Vagina (tissue), 2 donors: ENCODE measurements at regions not wholly inside any gene's neighbourhood (a gene's known extent, or its start where the extent isn't known, plus 50 kb on each side); places are given as distances from the start of the nearest gene placed in this dataset.
"Not testable (repeated sequence)": the region's sequence is repeated elsewhere in the genome, so short reads cannot be mapped to it uniquely, and the experiment has no call there.

Experiments used
- DNase-seq, 2 donors: peaks; one replicate each; pipeline ENCODE4 v3.0.0-alpha.2; 2017; ENCODE audit errors: extremely low spot score in 2 of 2
- H3K27ac ChIP-seq: fragments of 200-600 bp; sonication (generic); one replicate; pipeline ENCODE4 v1.5.1; 2019
- H3K27me3 ChIP-seq: fragments of 200-600 bp; sonication (generic); one replicate; pipeline ENCODE4 v1.5.1; 2019
- H3K36me3 ChIP-seq, 2 donors: fragments of 200-600 bp; sonication (generic); one replicate each; pipeline ENCODE4 v1.5.1; 2017 to 2019
- H3K4me1 ChIP-seq: fragments of 200-600 bp; sonication (generic); one replicate; pipeline ENCODE4 v1.5.1; 2019
- H3K4me3 ChIP-seq, 2 donors: fragments of 200-600 bp; sonication (generic); 1 replicate in 1 of 2; 2 replicates in 1 of 2; pipeline ENCODE4 v1.5.1; 2016 to 2019
- H3K9me3 ChIP-seq: fragments of 200-600 bp; sonication (generic); one replicate; pipeline ENCODE4 v1.5.1; 2019
- intact Hi-C: fragments of 100-400 bp; cut with DNase I; formaldehyde crosslinking; loops from one replicate; pipeline ENCODE4 v1.15.1; 2023

GRCh38 chr7:149930374-149931068 lies 56.8 kb downstream of the ATP6V0E2 start:
- H3K27me3 ChIP-seq, H3K4me3 ChIP-seq, H3K9me3 ChIP-seq, H3K27ac ChIP-seq, intact Hi-C loops, H3K4me1 ChIP-seq, DNase-seq, H3K36me3 ChIP-seq: not testable (repeated sequence)

DNA sequence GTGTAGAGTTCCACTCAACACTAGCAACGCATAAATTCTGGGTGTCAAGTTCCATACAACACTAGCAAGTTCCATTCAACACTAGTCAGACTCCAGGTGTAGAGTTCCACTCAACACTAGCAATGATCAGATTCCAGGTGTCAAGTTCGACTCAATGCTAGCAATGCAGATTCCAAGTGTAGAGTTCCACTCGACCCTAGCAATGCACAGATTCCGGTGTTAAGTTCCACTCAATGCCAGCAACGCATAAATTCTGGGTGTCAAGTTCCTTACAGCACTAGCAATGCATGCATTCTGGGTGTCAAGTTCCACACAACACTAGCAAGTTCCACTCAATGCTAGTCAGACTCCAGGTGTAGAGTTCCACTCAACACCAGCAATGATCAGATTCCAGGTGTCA lies 60.0 kb downstream of the ATP6V0E2 start:
- H3K36me3 ChIP-seq, H3K27ac ChIP-seq, H3K27me3 ChIP-seq, H3K4me3 ChIP-seq, H3K4me1 ChIP-seq, H3K9me3 ChIP-seq, DNase-seq, intact Hi-C loops: not testable (repeated sequence)

DNA sequence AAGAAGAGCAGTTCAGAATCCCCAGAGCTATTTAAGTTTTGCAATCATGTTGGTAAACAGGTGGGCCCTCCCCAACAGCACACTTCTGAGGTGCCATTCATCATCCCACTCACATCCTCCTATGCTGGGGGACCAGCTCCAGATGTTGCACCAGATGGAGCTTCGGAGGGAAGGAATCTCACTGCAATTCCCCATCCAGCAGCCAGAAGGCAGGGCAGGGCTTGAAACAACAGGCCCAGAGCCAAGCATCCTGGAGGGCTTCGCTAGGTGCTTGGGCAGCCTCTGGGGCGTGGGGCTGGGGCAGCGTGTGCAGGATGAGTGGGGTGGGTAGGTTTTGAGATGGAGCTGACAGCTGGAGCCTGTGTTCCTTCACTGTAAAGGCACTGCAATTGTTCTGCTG lies 73.6 kb downstream of the ATP6V0E2 start:
- intact Hi-C loops, DNase-seq, H3K36me3 ChIP-seq: not testable (repeated sequence)

DNA sequence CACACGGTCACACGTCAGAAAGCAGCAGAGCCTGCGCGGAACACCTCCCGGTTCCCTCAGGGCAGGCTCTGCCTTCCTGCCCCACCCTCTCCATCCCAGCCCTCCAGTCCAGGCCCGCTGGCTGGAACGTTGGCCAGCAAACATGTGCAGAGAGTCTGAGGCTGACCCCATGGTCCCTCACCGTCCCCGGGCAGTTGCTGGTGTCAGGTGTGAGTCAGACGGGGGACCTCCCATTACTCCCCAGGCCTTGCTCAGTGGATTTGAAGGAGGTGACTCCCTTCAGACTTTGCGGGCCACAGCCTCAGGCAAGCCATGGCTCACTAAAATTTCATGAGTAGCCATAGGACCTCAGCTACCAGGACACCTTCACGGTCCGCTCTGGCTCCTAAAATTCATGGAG lies 74.7 kb downstream of the ATP6V0E2 start:
- H3K9me3 ChIP-seq, H3K4me1 ChIP-seq, H3K36me3 ChIP-seq, H3K27me3 ChIP-seq, H3K4me3 ChIP-seq, DNase-seq, H3K27ac ChIP-seq, intact Hi-C loops: not testable (repeated sequence)

More for the DNA sequence above, 73.6 kb downstream of the ATP6V0E2 start:
- H3K4me3 ChIP-seq, H3K27ac ChIP-seq, H3K9me3 ChIP-seq, H3K27me3 ChIP-seq, H3K4me1 ChIP-seq: not testable (repeated sequence)

DNA sequence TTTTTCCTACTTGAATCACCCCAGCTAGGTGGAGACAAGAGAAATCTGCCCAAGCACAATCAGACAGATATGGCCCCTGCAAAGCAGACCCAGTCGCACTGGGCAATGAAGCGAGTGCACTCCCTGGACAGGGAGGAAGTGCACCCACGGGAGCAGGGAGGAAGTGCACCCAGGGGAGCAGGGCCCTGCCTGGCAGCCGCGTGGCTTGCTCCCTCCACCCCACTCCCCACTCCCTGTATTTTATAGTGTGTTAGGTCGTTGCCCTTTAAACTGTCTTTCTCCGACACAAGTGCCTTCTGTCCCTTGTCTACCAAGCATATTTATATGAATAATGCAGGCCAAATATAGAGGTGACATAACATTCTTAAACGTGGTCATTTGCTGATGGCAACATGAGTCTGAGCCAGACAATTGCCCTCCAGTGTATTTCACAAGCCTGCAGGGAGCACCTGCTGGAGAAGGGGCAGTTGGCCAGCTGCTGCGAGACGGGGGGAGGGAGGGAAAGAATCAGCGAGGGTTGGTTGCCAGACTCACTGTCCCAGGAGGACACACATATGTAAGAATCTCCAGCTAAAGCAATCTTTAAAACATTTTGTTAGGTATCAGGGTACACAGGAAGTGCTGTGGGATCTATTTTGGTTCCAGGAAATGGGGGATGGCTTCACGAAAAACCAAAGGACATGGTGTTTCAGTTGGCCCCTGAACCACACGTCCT lies 76.3 kb downstream of the ATP6V0E2 start:
- H3K27ac ChIP-seq, H3K4me3 ChIP-seq, intact Hi-C loops, H3K27me3 ChIP-seq, H3K36me3 ChIP-seq, DNase-seq, H3K9me3 ChIP-seq, H3K4me1 ChIP-seq: not testable (repeated sequence)

GRCh38 chr7:149950578-149950924 lies 76.8 kb downstream of the ATP6V0E2 start:
- H3K27me3 ChIP-seq, H3K36me3 ChIP-seq, H3K9me3 ChIP-seq, DNase-seq, H3K4me1 ChIP-seq, H3K27ac ChIP-seq, intact Hi-C loops, H3K4me3 ChIP-seq: not testable (repeated sequence)

DNA sequence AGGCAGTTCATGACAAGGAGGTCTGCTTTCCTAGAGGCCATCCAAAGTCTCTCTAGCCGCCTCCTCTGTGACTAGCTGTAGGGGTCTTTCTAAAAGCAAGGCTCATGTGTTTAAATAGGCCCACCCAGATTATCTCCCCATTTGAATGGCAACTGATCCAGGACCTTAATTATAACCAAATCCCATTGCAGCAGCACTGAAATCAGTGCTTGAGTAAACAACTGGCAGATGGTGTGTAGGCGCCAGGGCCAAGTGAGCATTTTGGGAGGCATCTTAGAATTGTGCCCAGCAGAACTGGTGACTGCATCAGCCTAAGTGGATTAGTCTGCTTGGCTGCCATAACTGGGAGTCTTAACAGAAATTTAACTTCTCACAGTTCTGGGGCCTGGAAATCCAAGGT lies 77.8 kb downstream of the ATP6V0E2 start:
- H3K9me3 ChIP-seq, H3K27me3 ChIP-seq, H3K36me3 ChIP-seq, DNase-seq, H3K27ac ChIP-seq, H3K4me1 ChIP-seq, H3K4me3 ChIP-seq, intact Hi-C loops: not testable (repeated sequence)

GRCh38 chr7:149958880-149959279 lies 85.1 kb downstream of the ATP6V0E2 start:
- H3K4me1 ChIP-seq, intact Hi-C loops, H3K27me3 ChIP-seq, H3K9me3 ChIP-seq, H3K27ac ChIP-seq, H3K36me3 ChIP-seq, H3K4me3 ChIP-seq, DNase-seq: not testable (repeated sequence)

DNA sequence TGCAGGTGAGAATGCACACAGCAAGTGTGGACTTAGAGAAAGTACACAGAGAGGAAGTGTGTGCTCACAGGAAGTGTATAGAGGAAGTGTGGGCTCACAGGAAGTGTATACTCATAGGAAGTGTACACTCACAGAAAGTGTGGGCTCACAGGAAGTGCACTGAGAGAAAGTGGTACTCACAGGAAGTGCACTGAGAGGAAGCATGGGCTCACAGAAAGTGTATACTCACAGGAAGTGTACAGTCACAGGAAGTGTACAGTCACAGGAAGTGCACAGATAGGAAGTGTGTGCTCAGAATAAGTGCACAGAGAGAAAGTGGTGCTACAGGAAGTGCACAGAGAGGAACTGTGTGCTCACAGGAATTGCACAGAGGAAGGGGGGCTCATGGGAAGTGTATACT lies 87.1 kb downstream of the ATP6V0E2 start:
- H3K4me3 ChIP-seq, H3K27ac ChIP-seq, H3K4me1 ChIP-seq, H3K27me3 ChIP-seq, H3K9me3 ChIP-seq, intact Hi-C loops, H3K36me3 ChIP-seq, DNase-seq: not testable (repeated sequence)

DNA sequence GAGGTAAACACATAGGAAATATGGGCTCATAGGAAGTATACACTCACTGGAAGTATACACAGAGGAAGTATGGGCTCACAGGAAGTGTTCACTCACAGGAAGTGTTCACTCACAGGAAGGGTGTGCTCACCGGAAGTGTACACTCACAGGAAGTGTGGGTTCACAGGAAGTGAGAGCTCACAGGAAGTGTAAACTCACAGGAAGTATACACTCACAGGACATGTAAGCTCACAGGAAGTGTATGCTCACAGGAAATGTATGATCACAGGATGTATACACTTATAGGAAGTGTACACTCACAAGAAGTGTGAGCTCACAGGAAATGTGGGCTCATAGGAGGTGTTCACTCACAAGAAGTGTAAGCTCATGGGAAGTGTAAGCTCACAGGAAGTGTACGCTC lies 88.1 kb downstream of the ATP6V0E2 start:
- H3K36me3 ChIP-seq, H3K4me1 ChIP-seq, H3K27ac ChIP-seq, H3K9me3 ChIP-seq, H3K4me3 ChIP-seq, DNase-seq, H3K27me3 ChIP-seq, intact Hi-C loops: not testable (repeated sequence)

DNA sequence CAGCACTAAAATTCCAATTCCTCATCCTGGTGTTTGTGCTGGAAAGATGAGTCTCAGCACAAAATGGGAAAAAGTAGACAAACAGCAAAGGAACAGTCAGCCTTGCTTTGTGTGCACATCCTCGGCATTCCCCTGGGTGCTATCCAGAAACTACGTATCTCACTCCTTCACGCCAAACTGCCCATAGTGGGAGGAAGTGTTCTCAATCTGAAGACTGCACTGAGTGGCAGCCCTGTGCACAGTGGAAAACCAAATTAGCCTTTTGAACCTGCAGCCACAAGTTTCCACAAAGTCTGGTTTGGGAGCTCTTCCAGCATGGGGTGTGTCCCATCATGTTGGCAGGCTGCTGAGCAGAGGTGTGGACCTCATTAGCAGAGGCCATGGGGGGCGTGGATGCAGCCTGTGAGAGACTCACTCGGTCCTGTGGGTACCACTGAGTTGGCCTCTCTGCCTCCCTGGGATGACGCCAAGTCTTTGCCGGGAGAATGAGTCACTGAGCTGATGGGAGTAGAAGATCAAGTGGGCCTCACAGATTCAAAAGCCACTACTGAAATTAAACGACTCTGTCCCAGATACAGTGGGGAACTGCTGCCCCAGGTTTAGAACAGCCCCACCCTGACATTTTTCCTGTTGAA lies 89.0 kb downstream of the ATP6V0E2 start:
- H3K4me3 ChIP-seq, H3K36me3 ChIP-seq, H3K4me1 ChIP-seq, H3K9me3 ChIP-seq, H3K27ac ChIP-seq, H3K27me3 ChIP-seq, DNase-seq, intact Hi-C loops: not testable (repeated sequence)

GRCh38 chr7:149963985-149964384 lies 90.2 kb downstream of the ATP6V0E2 start:
- H3K27ac ChIP-seq, H3K9me3 ChIP-seq, intact Hi-C loops, DNase-seq, H3K4me3 ChIP-seq, H3K36me3 ChIP-seq, H3K4me1 ChIP-seq, H3K27me3 ChIP-seq: not testable (repeated sequence)

DNA sequence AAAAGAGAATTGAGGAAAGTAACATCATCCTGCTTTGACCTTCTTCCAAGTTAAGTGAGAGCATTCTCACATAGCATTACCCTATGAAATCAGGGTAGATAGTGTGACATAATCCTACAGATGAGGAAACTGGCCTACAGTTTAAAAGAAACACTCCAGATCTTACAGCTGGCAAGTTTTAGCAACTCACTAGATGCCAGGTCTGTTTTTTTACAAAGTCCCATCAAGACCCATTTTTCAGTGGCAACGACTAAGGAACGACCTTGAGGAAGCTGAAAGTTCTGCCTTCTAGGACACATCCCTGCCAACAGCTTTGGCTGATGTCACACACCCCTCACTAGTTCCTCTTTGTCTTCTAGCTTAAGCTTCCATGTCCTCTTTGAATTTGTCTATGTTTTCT lies 92.7 kb downstream of the ATP6V0E2 start:
- H3K27me3 ChIP-seq, DNase-seq, H3K27ac ChIP-seq, intact Hi-C loops, H3K9me3 ChIP-seq, H3K4me3 ChIP-seq, H3K4me1 ChIP-seq, H3K36me3 ChIP-seq: not testable (repeated sequence)

DNA sequence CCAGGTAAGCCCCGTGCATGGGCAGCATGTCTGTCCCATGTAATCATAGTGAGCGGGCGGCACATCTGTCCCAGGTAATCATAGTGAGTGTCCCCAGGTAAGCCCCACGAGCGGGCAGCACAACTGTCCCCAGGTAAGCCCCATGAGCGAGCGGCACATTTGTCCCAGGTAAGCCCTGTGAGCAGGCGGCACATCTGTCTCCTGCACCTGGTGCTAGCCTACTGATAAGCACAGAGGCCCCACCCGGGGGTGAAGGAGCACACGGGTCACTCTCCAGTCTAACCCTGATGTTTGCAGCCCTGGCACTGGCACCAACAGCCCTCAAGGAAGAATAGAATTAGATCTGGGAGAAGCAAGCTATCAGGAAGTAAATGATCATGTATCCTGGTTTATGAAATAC lies 99.2 kb downstream of the ATP6V0E2 start:
- not testable (repeated sequence) for H3K27ac ChIP-seq

More for the DNA sequence above, 99.2 kb downstream of the ATP6V0E2 start:
- DNase-seq, H3K27me3 ChIP-seq, H3K36me3 ChIP-seq, H3K9me3 ChIP-seq, H3K4me1 ChIP-seq, intact Hi-C loops, H3K4me3 ChIP-seq: not testable (repeated sequence)
